H1 (cell line): ENCODE measurements at regions not wholly inside any gene's neighbourhood (a gene's known extent, or its start where the extent isn't known, plus 50 kb on each side); places are given as distances from the start of the nearest gene placed in this dataset.

Source experiments
- CTCF ChIA-PET: fragments of 300-600 bp; sonication (Branson Sonifier 250); formaldehyde crosslinking; loops from one replicate; lab custom pipeline; 2021; ENCODE audit not compliant: partially characterized antibody; lab: Charles Lee
- POLR2A ChIA-PET: fragments of 300-600 bp; sonication (Branson Sonifier 250); formaldehyde crosslinking; loops from one replicate; lab custom pipeline; 2021; ENCODE audit warnings: inconsistent platforms; ENCODE audit not compliant: partially characterized antibody; lab: Charles Lee
- DNase-seq, 2 experiments: peaks; one replicate each; pipeline versions ENCODE4 v3.0.0 to v3.0.0-alpha.2; 2010 to 2022; ENCODE audit warnings: low spot score in 2 of 2, low read depth in 1 of 2, mixed read lengths in 1 of 2
- FAIRE-seq: peaks from 2 replicates; lab custom pipeline; 2011; peaks lifted over from hg19 to GRCh38; lab: Jason Lieb, UNC
- H2AFZ ChIP-seq: 2 replicates; pipeline ENCODE4 v1.8.1; 2012; ENCODE audit warnings: low read length, inconsistent platforms
- H2AK5ac ChIP-seq: 2 replicates; pipeline ENCODE4 v1.6.1; 2013; ENCODE audit warnings: low read depth, low read length
- H2BK120ac ChIP-seq: replicated peaks from 2 replicates; pipeline ENCODE3; 2013; ENCODE audit warnings: low read depth, low read length, inconsistent platforms
- H2BK12ac ChIP-seq: 2 replicates; pipeline ENCODE4 v1.6.1; 2013; ENCODE audit warnings: low read depth, low read length
- H2BK15ac ChIP-seq: 2 replicates; pipeline ENCODE4 v1.6.1; 2013; ENCODE audit warnings: low read length
- H2BK20ac ChIP-seq: 2 replicates; pipeline ENCODE4 v1.6.1; 2013; ENCODE audit warnings: low read length
- H2BK5ac ChIP-seq: 2 replicates; pipeline ENCODE4 v1.6.1; 2013; ENCODE audit warnings: low read depth, low read length
- H3K14ac ChIP-seq: 2 replicates; pipeline ENCODE4 v1.6.1; 2013; ENCODE audit warnings: inconsistent platforms; ENCODE audit not compliant: insufficient read length
- H3K18ac ChIP-seq: 2 replicates; pipeline ENCODE4 v1.6.1; 2013; ENCODE audit warnings: low read length; ENCODE audit errors: extremely low read depth
- H3K23ac ChIP-seq: 2 replicates; pipeline ENCODE4 v1.6.1; 2013; ENCODE audit warnings: inconsistent platforms; ENCODE audit not compliant: insufficient read length
- H3K23me2 ChIP-seq: 2 replicates; pipeline ENCODE4 v1.6.1; 2013; ENCODE audit warnings: low read depth, low read length
- H3K27ac ChIP-seq: 2 replicates; pipeline ENCODE4 v1.6.1; 2011; ENCODE audit warnings: low read depth, low read length, inconsistent platforms
- H3K27me3 ChIP-seq, 4 experiments: replicated peaks in 1 of 4; 1 replicate in 1 of 4; 2 replicates in 3 of 4; pipeline versions ENCODE4 v1.6.1 to v1.8.1; 2011 to 2013; ENCODE audit warnings: low read length in 3 of 4, mild to moderate bottlenecking in 3 of 4, inconsistent platforms in 2 of 4, mixed read lengths in 2 of 4, moderate library complexity in 1 of 4; ENCODE audit not compliant: control insufficient read depth in 3 of 4, insufficient read depth in 3 of 4; ENCODE audit errors: extremely low read depth in 1 of 4
- H3K36me3 ChIP-seq, 4 experiments: 2 replicates each; pipeline versions ENCODE4 v1.6.1 to v1.8.1; 2011 to 2013; ENCODE audit warnings: mild to moderate bottlenecking in 4 of 4, low read length in 3 of 4, moderate library complexity in 2 of 4, control low read depth in 1 of 4, inconsistent platforms in 1 of 4; ENCODE audit not compliant: insufficient read depth in 4 of 4, control insufficient read depth in 2 of 4
- H3K4ac ChIP-seq: replicated peaks from 2 replicates; pipeline ENCODE3; 2013; ENCODE audit warnings: low read length, low read depth, mixed read lengths, inconsistent platforms; ENCODE audit not compliant: insufficient read length
- H3K4me1 ChIP-seq, 4 experiments: replicated peaks in 1 of 4; 1 replicate in 1 of 4; 2 replicates in 3 of 4; pipeline versions ENCODE4 v1.6.1 to v1.8.1; 2011 to 2013; ENCODE audit warnings: low read length in 3 of 4, inconsistent platforms in 2 of 4, mixed read lengths in 1 of 4; ENCODE audit not compliant: insufficient read depth in 4 of 4, control insufficient read depth in 3 of 4
- H3K4me2 ChIP-seq, 2 experiments: 2 replicates each; pipeline versions ENCODE4 v1.6.1 to v1.8.1; 2011 to 2013; ENCODE audit warnings: low read depth in 2 of 2, low read length in 2 of 2, control low read depth in 1 of 2, inconsistent platforms in 1 of 2, mild to moderate bottlenecking in 1 of 2; ENCODE audit not compliant: insufficient read depth in 1 of 2
- H3K4me3 ChIP-seq, 4 experiments: fragments of 200-600, 300-600 bp in 1 of 4; sonication (generic), shearing (Covaris generic), sonication (Bioruptor Twin) in 1 of 4; 2 replicates each; pipeline versions ENCODE4 v1.5.1 to v1.8.1; 2011 to 2016; ENCODE audit warnings: low read length in 4 of 4, low read depth in 3 of 4, control low read depth in 2 of 4, inconsistent platforms in 2 of 4, mild to moderate bottlenecking in 2 of 4, mixed read lengths in 1 of 4, moderate library complexity in 1 of 4; ENCODE audit not compliant: insufficient read depth in 2 of 4; ENCODE audit errors: extremely low read depth in 1 of 4
- H3K56ac ChIP-seq: replicated peaks from 2 replicates; pipeline ENCODE3; 2013; ENCODE audit warnings: low read depth, mild to moderate bottlenecking, mixed read lengths, low read length, inconsistent platforms; ENCODE audit not compliant: insufficient read length
- H3K79me1 ChIP-seq: 2 replicates; pipeline ENCODE4 v1.6.1; 2013; ENCODE audit warnings: low read depth, low read length, control low read depth
- H3K79me2 ChIP-seq, 2 experiments: 2 replicates each; pipeline versions ENCODE4 v1.6.1 to v1.8.1; 2012 to 2013; ENCODE audit warnings: low read length in 2 of 2, mild to moderate bottlenecking in 2 of 2, inconsistent platforms in 1 of 2; ENCODE audit not compliant: insufficient read depth in 2 of 2, control insufficient read depth in 1 of 2
- H3K9ac ChIP-seq, 4 experiments: replicated peaks in 1 of 4; 1 replicate in 1 of 4; 2 replicates in 3 of 4; pipeline versions ENCODE4 v1.6.1 to v1.8.1; 2011 to 2013; ENCODE audit warnings: low read depth in 3 of 4, low read length in 3 of 4, control low read depth in 2 of 4, mild to moderate bottlenecking in 2 of 4, moderate library complexity in 2 of 4, inconsistent platforms in 1 of 4; ENCODE audit errors: extremely low read depth in 1 of 4
- H3K9me3 ChIP-seq, 2 experiments: 2 replicates each; pipeline versions ENCODE4 v1.6.1 to v1.8.1; 2012 to 2013; ENCODE audit warnings: mild to moderate bottlenecking in 2 of 2, moderate library complexity in 2 of 2, control low read depth in 1 of 2, inconsistent platforms in 1 of 2, low read depth in 1 of 2, low read length in 1 of 2, mixed read lengths in 1 of 2; ENCODE audit not compliant: insufficient read depth in 2 of 2
- H4K20me1 ChIP-seq, 2 experiments: replicated peaks in 1 of 2; 2 replicates each; pipeline versions ENCODE3 to v1.8.1; 2011 to 2013; ENCODE audit warnings: inconsistent platforms in 2 of 2, low read length in 2 of 2, mild to moderate bottlenecking in 1 of 2; ENCODE audit not compliant: insufficient read depth in 2 of 2, control insufficient read depth in 1 of 2
- H4K5ac ChIP-seq: 2 replicates; pipeline ENCODE4 v1.6.1; 2013; ENCODE audit warnings: low read length, low read depth, mixed read lengths, inconsistent platforms; ENCODE audit not compliant: insufficient read length
- H4K8ac ChIP-seq: 2 replicates; pipeline ENCODE4 v1.8.0; 2013; ENCODE audit warnings: mild to moderate bottlenecking, moderate library complexity, low read length, inconsistent platforms; ENCODE audit not compliant: insufficient read depth; ENCODE audit errors: extremely low read depth
- H4K91ac ChIP-seq: replicated peaks from 2 replicates; pipeline ENCODE3; 2013; ENCODE audit warnings: low read length, mixed read lengths, inconsistent platforms; ENCODE audit not compliant: insufficient read length
- ASH2L ChIP-seq: fragments of 200-600, 300-600 bp; sonication (generic); IDR thresholded peaks from one replicate; pipeline ENCODE4 v1.7.1; 2017; ENCODE audit warnings: low read length
- CBX5 ChIP-seq: fragments of 300-800, 300-1000 bp; sonication (generic); IDR thresholded peaks from 2 replicates; pipeline ENCODE4 v1.7.1; 2016; ENCODE audit warnings: antibody characterized with exemption, low read length, low read depth
- CHD1 ChIP-seq: IDR thresholded peaks from 2 replicates; pipeline ENCODE4 v1.6.1; 2012; ENCODE audit warnings: low read depth, low read length, improper control_type of control experiment
- CHD2 ChIP-seq: IDR thresholded peaks from 2 replicates; pipeline ENCODE4 v1.6.1; 2012; ENCODE audit warnings: low read length, improper control_type of control experiment
- CTBP2 ChIP-seq: IDR thresholded peaks from 2 replicates; pipeline ENCODE4 v1.7.0; 2011; ENCODE audit warnings: borderline replicate concordance, mild to moderate bottlenecking, moderate library complexity, mixed read lengths, low read length; ENCODE audit not compliant: insufficient read depth, insufficient read length
- JUN ChIP-seq: IDR thresholded peaks from 2 replicates; pipeline ENCODE4 v1.6.1; 2011; ENCODE audit warnings: low read depth, mild to moderate bottlenecking, improper control_type of control experiment, low read length
- RAD21 ChIP-seq, 2 experiments: IDR thresholded peaks in 1 of 2; conservative IDR thresholded peaks in 1 of 2; 2 replicates each; pipeline ENCODE4 v1.6.1; 2011; ENCODE audit warnings: low read depth in 2 of 2, low read length in 2 of 2, improper control_type of control experiment in 1 of 2, inconsistent platforms in 1 of 2, mild to moderate bottlenecking in 1 of 2, moderate library complexity in 1 of 2
- RFX5 ChIP-seq: IDR thresholded peaks from 2 replicates; pipeline ENCODE4 v1.6.1; 2011; ENCODE audit warnings: low read depth, low read length, improper control_type of control experiment, borderline replicate concordance
- SAP30 ChIP-seq: fragments of 300-600 bp; sonication (generic); IDR thresholded peaks from 2 replicates; pipeline ENCODE4 v1.7.1; 2012; ENCODE audit warnings: low read length, moderate library complexity, mild to moderate bottlenecking, inconsistent platforms; ENCODE audit not compliant: insufficient read depth, insufficient replicate concordance
- SUZ12 ChIP-seq: fragments of 200-600 bp; sonication (generic); IDR thresholded peaks from 2 replicates; pipeline ENCODE4 v1.6.1; 2012; ENCODE audit warnings: mild to moderate bottlenecking, inconsistent platforms, low read length, moderate library complexity, mixed read lengths
- TAF7 ChIP-seq: optimal IDR thresholded peaks from 2 replicates; pipeline ENCODE3; 2011; ENCODE audit warnings: low read depth, mild to moderate bottlenecking, inconsistent platforms, low read length, moderate library complexity, borderline replicate concordance
- TBP ChIP-seq: IDR thresholded peaks from 2 replicates; pipeline ENCODE4 v1.6.1; 2011; ENCODE audit warnings: low read depth, low read length, improper control_type of control experiment
- YY1 ChIP-seq: IDR thresholded peaks from 2 replicates; pipeline ENCODE4 v1.6.1; 2011; ENCODE audit warnings: low read depth, mild to moderate bottlenecking, low read length

DNA sequence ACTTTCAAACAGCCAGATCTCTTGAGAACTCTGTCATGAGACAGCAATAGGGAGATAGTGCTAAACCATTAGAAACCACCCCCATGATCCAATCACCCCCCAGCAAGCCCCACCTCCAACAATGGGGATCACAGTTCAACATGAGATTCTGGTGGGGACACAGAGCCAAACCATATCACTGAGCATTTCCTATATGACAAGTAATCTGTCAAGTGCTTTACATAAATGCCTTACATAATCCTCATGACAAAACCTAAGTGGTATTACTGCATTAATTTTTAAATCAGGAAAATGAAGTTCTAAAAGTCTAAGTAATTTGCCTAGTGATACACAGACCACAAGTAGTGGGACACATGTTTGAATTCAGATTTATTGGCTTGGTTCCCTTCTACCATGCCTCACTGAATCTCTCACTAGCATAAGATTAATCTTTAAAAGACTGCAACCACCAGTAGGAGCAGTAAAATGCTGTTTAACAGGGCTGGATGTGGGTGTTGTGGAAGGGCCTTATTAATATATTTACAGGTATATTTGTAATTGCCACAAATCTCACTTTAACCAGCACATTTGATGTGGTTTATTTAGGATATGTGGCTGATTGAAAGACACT, 323.1 kb upstream of the FBXO33 start:
- DNase-seq, result no peak
- H4K8ac ChIP-seq, result no peak overlapping the region
- no peak overlapping the region for H4K91ac ChIP-seq
- TF ChIP-seq CTBP2 (no peak), CHD1 (no peak), RAD21 (IDR thresholded peaks at IDR 0.05 in 1 of 2, conservative IDR thresholded peaks at IDR 0.05 in 1 of 2; ENCODE audit: low read depth in 2 of 2, low read length in 2 of 2) (no peak), YY1 (no peak), JUN (no peak), SUZ12 (no peak), CHD2 (no peak), ASH2L (no peak), SAP30 (no peak), TAF7 (no peak), CBX5 (no peak), TBP (no peak), RFX5 (no peak)
- TF ChIP-seq, all 59 proteins: peak for 0
- no peak overlapping the region for H3K27ac ChIP-seq
- H3K79me1 ChIP-seq, result no peaks in the 10 kb centered on the region
- no peaks in the 10 kb centered on the region for H3K9me3 ChIP-seq
- no peak overlapping the region for H3K23ac ChIP-seq
- no peak overlapping the region for H2BK5ac ChIP-seq
- no peak overlapping the region for H2BK12ac ChIP-seq
- H3K4me1 ChIP-seq, result no peaks in the 10 kb centered on the region
- no peaks in the 10 kb centered on the region for H3K27me3 ChIP-seq
- H4K5ac ChIP-seq, result no peak overlapping the region
- H3K4ac ChIP-seq, result no peak overlapping the region
- no peaks in the 10 kb centered on the region for H3K23me2 ChIP-seq
- H3K4me3 ChIP-seq, result no peak overlapping the region
- no peak overlapping the region for H2AFZ ChIP-seq
- H2BK15ac ChIP-seq, result no peak overlapping the region
- no peak overlapping the region for H2BK20ac ChIP-seq
- H3K18ac ChIP-seq, result no peak overlapping the region
- no peak overlapping the region for H3K4me2 ChIP-seq
- H4K20me1 ChIP-seq, result no peaks in the 10 kb centered on the region
- no peak overlapping the region for H3K9ac ChIP-seq
- H3K56ac ChIP-seq, result no peak overlapping the region
- no peaks in the 10 kb centered on the region for H3K79me2 ChIP-seq
- no peak for FAIRE-seq
- POLR2A ChIA-PET, result no interaction called here
- no peaks in the 10 kb centered on the region for H3K36me3 ChIP-seq
- H2BK120ac ChIP-seq, result no peak overlapping the region
- no peak overlapping the region for H3K14ac ChIP-seq
- H2AK5ac ChIP-seq, result no peak overlapping the region
- CTCF ChIA-PET, result no interaction called here
